ENCODE measurements at regions not wholly inside any gene's neighbourhood (a gene's known extent, or its start where the extent isn't known, plus 50 kb on each side); places are given as distances from the start of the nearest gene placed in this dataset.

DNA sequence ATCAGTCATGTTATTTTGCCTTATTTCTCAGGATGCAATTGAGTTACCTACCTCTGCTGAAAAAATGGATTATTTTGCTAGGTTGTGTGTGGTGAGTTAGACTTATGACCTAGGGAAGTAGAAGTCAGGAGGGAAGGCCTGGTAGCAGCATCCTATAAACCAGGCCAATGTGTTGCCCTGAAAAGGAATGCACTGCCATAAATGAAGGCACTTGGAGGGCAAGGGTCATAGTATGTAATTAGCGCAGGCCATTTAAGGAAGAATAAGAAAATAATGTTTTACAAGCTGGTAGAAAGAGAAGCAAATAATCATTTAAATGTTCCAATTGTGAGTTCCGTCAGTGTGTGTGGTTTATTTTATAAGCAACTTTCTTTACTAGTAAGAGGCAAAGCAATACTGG, 698.8 kb downstream of the KCNJ2 start:
- Mint-ChIP-seq H3K4me1 (no peaks in the 10 kb centered on the region), H3K9me3 (ENCODE audit: insufficient read depth) (no peaks in the 10 kb centered on the region), H3K4me3 (no peak overlapping the region), H3K27ac (no peak overlapping the region), H3K27me3 (no peaks in the 10 kb centered on the region)
- ATAC-seq (ENCODE audit: low read depth): no peak
- TF ChIP-seq, protein P1, sequence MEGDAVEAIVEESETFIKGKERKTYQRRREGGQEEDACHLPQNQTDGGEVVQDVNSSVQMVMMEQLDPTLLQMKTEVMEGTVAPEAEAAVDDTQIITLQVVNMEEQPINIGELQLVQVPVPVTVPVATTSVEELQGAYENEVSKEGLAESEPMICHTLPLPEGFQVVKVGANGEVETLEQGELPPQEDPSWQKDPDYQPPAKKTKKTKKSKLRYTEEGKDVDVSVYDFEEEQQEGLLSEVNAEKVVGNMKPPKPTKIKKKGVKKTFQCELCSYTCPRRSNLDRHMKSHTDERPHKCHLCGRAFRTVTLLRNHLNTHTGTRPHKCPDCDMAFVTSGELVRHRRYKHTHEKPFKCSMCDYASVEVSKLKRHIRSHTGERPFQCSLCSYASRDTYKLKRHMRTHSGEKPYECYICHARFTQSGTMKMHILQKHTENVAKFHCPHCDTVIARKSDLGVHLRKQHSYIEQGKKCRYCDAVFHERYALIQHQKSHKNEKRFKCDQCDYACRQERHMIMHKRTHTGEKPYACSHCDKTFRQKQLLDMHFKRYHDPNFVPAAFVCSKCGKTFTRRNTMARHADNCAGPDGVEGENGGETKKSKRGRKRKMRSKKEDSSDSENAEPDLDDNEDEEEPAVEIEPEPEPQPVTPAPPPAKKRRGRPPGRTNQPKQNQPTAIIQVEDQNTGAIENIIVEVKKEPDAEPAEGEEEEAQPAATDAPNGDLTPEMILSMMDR (IDR thresholded peaks at IDR 0.05): no peak
- no peak for TF ChIP-seq EZH2 (IDR thresholded peaks at IDR 0.05; ENCODE audit: borderline replicate concordance, insufficient read depth, low read depth, low read length, poor library complexity, severe bottlenecking)
- H3K4me1 ChIP-seq (ENCODE audit: control insufficient read depth in 2 of 2, insufficient read depth in 2 of 2, low read length in 2 of 2): no peaks in the 10 kb centered on the region
- no peaks in the 10 kb centered on the region for H4K20me1 ChIP-seq (ENCODE audit: control insufficient read depth, insufficient read depth, low read length, poor library complexity, severe bottlenecking)
- CTCF ChIA-PET: no interaction called here
- no peak overlapping the region for H2AFZ ChIP-seq (ENCODE audit: insufficient read depth, low read depth, low read length, poor library complexity, severe bottlenecking)
- H3K27me3 ChIP-seq (replicated peaks in 1 of 4; ENCODE audit: control extremely low read depth in 1 of 4, control insufficient read depth in 3 of 4, insufficient read depth in 4 of 4, low read length in 3 of 4): no peaks in the 10 kb centered on the region
- no peak overlapping the region for H3K27ac ChIP-seq (ENCODE audit: low read length in 2 of 2)
- no peak overlapping the region for H3K4me3 ChIP-seq (ENCODE audit: control extremely low read depth in 1 of 5, extremely low read depth in 1 of 5, insufficient read depth in 1 of 5, low read depth in 2 of 5, low read length in 4 of 5)
- H3K4me2 ChIP-seq (replicated peaks; ENCODE audit: low read depth, low read length, poor library complexity, severe bottlenecking): no peak overlapping the region
- WGBS (ENCODE audit: insufficient coverage): 80% methylated on average over 1 of the region's 2 CpGs
- H3K36me3 ChIP-seq (replicated peaks in 1 of 2; ENCODE audit: control extremely low read depth in 1 of 2, control insufficient read depth in 1 of 2, extremely low read depth in 1 of 2, insufficient read depth in 2 of 2, low read length in 1 of 2): no peaks in the 10 kb centered on the region
- POLR2A ChIA-PET: no interaction called here
- intact Hi-C loops (cut with micrococcal nuclease): no loop called here
- no peak for DNase-seq
- H3K79me2 ChIP-seq (ENCODE audit: control insufficient read depth, insufficient read depth, low read length): no peaks in the 10 kb centered on the region
- peaks cover 0 to 4% (median 0%) of the 10 kb centered on the region in 3 donors for H3K9me3 ChIP-seq (ENCODE audit: control extremely low read depth in 1 of 3, control insufficient read depth in 2 of 3, insufficient read depth in 1 of 3, low read length in 2 of 3)
- no peak overlapping the region for H3K9ac ChIP-seq (ENCODE audit: low read length)

GRCh38 chr17:70869402-70870085, 700.2 kb downstream of the KCNJ2 start:
- TF ChIP-seq, protein P1 (IDR thresholded peaks at IDR 0.05): no peak
- no peak for TF ChIP-seq EZH2 (IDR thresholded peaks at IDR 0.05; ENCODE audit: borderline replicate concordance, insufficient read depth, low read depth, low read length, poor library complexity, severe bottlenecking)
- H3K4me3 Mint-ChIP-seq: no peak overlapping the region
- ChIA-PET POLR2A (no interaction called here), CTCF (no interaction called here)
- H3K27ac Mint-ChIP-seq: no peak overlapping the region
- no CpG with 5 or more reads among the region's 2 CpGs for WGBS (ENCODE audit: insufficient coverage)
- Histone ChIP-seq H3K4me2 (replicated peaks; ENCODE audit: low read depth, low read length, poor library complexity, severe bottlenecking) (no peak overlapping the region), H3K27me3 (replicated peaks in 1 of 4; ENCODE audit: control extremely low read depth in 1 of 4, control insufficient read depth in 3 of 4, insufficient read depth in 4 of 4, low read length in 3 of 4) (no peaks in the 10 kb centered on the region), H3K27ac (ENCODE audit: low read length in 2 of 2) (no peak overlapping the region), H3K4me1 (ENCODE audit: control insufficient read depth in 2 of 2, insufficient read depth in 2 of 2, low read length in 2 of 2) (no peaks in the 10 kb centered on the region), H3K79me2 (ENCODE audit: control insufficient read depth, insufficient read depth, low read length) (no peaks in the 10 kb centered on the region), H3K9ac (ENCODE audit: low read length) (no peak overlapping the region), H3K9me3 (ENCODE audit: control extremely low read depth in 1 of 3, control insufficient read depth in 2 of 3, insufficient read depth in 1 of 3, low read length in 2 of 3) (peaks cover 0 to 4% (median 0%) of the 10 kb centered on the region in 3 donors), H4K20me1 (ENCODE audit: control insufficient read depth, insufficient read depth, low read length, poor library complexity, severe bottlenecking) (no peaks in the 10 kb centered on the region), H3K36me3 (replicated peaks in 1 of 2; ENCODE audit: control extremely low read depth in 1 of 2, control insufficient read depth in 1 of 2, extremely low read depth in 1 of 2, insufficient read depth in 2 of 2, low read length in 1 of 2) (no peaks in the 10 kb centered on the region), H2AFZ (ENCODE audit: insufficient read depth, low read depth, low read length, poor library complexity, severe bottlenecking) (no peak overlapping the region), H3K4me3 (ENCODE audit: control extremely low read depth in 1 of 5, extremely low read depth in 1 of 5, insufficient read depth in 1 of 5, low read depth in 2 of 5, low read length in 4 of 5) (no peak overlapping the region)
- no peaks in the 10 kb centered on the region for H3K9me3 Mint-ChIP-seq (ENCODE audit: insufficient read depth)
- intact Hi-C loops (cut with micrococcal nuclease): no loop called here
- DNase-seq (no peak), ATAC-seq (ENCODE audit: low read depth) (no peak)
- H3K4me1 Mint-ChIP-seq: no peaks in the 10 kb centered on the region
- no peaks in the 10 kb centered on the region for H3K27me3 Mint-ChIP-seq

All from B cell (primary cell).